ENCODE measurements at regions not wholly inside any gene's neighbourhood (a gene's known extent, or its start where the extent isn't known, plus 50 kb on each side); places are given as distances from the start of the nearest gene placed in this dataset.

- TF ChIP-seq POLR2A (IDR thresholded peaks at IDR 0.05) = no peak
- no peak for TF ChIP-seq CTCF (IDR thresholded peaks at IDR 0.05)
- no peak for TF ChIP-seq EP300 (IDR thresholded peaks at IDR 0.05)
Observed at GRCh38 chrX:39493168-39493567, 604.6 kb downstream of the BCOR start.

Measured in ovary (tissue), 3 donors.